ENCODE measurements at regions not wholly inside any gene's neighbourhood (a gene's known extent, or its start where the extent isn't known, plus 50 kb on each side); places are given as distances from the start of the nearest gene placed in this dataset.
"Not testable (repeated sequence)": the region's sequence is repeated elsewhere in the genome, so short reads cannot be mapped to it uniquely, and the experiment has no call there.

DNA sequence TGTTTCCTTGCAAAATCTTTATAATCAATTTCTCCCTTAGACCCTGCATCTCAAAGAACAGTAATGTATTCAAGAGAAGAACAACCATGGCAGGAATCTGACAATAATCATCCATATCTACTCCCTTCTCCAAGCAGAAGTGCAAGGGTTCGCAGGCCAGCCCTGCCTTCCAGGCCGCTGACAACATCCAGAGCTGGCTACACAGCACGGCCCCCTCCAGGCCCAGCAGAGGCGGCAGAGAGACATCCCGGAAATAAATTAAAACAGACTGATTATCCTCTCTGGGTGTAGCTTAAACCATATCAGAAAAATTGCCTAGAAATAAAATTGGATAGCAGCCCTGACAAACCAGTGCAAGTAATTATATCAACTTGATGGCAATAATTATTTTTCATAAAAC is 223.3 kb downstream of the FAM43A start:
- Mint-ChIP-seq H3K4me1 (ENCODE audit: unreplicated experiment) (no peaks in the 10 kb centered on the region), H3K27ac (ENCODE audit: unreplicated experiment) (no peak overlapping the region)
- TF ChIP-seq, protein P1, sequence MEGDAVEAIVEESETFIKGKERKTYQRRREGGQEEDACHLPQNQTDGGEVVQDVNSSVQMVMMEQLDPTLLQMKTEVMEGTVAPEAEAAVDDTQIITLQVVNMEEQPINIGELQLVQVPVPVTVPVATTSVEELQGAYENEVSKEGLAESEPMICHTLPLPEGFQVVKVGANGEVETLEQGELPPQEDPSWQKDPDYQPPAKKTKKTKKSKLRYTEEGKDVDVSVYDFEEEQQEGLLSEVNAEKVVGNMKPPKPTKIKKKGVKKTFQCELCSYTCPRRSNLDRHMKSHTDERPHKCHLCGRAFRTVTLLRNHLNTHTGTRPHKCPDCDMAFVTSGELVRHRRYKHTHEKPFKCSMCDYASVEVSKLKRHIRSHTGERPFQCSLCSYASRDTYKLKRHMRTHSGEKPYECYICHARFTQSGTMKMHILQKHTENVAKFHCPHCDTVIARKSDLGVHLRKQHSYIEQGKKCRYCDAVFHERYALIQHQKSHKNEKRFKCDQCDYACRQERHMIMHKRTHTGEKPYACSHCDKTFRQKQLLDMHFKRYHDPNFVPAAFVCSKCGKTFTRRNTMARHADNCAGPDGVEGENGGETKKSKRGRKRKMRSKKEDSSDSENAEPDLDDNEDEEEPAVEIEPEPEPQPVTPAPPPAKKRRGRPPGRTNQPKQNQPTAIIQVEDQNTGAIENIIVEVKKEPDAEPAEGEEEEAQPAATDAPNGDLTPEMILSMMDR (IDR thresholded peaks at IDR 0.05; ENCODE audit: unreplicated experiment), result no peak

DNA sequence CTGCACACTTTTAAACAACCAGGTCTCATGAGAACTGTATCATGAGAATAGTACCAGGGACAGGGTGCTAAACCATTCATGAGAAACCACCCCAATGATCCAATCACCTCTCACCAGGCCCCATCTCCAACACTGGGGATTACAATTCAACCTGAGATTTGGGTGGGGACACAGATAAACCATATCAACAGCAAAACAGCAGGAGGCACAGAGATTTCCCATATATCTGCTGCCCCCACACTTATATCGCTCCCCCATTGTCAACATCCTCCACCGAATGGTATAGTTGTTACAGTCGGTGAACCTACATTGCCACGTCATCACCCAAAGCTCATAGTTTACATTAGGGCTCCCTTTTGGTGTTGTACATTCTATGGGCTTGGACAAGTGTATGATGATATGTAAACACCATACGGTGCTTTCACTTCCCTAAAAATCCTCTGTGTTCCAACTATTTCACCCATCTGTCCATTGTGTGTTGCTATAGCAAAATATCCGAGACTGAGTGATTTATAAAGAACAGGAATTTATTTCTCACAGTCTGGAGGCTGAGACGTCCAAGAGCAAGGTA is 224.8 kb downstream of the FAM43A start:
- DNase-seq (ENCODE audit: low spot score), result no peak
- Mint-ChIP-seq H3K27ac (ENCODE audit: unreplicated experiment) (no peak overlapping the region), H3K4me1 (ENCODE audit: unreplicated experiment) (no peaks in the 10 kb centered on the region), H3K36me3 (ENCODE audit: low read depth, unreplicated experiment) (no peaks in the 10 kb centered on the region), H3K9me3 (ENCODE audit: unreplicated experiment) (no peaks in the 10 kb centered on the region), H3K4me3 (ENCODE audit: unreplicated experiment) (no peak overlapping the region), H3K27me3 (ENCODE audit: unreplicated experiment) (no peaks in the 10 kb centered on the region)
- TF ChIP-seq, protein P1 (IDR thresholded peaks at IDR 0.05; ENCODE audit: unreplicated experiment), result no peak

More for the DNA sequence above, 223.3 kb downstream of the FAM43A start:
- H3K27me3 Mint-ChIP-seq (ENCODE audit: unreplicated experiment), result no peaks in the 10 kb centered on the region
- no peak overlapping the region for H3K4me3 Mint-ChIP-seq (ENCODE audit: unreplicated experiment)
- no peaks in the 10 kb centered on the region for H3K9me3 Mint-ChIP-seq (ENCODE audit: unreplicated experiment)
- DNase-seq (ENCODE audit: low spot score), result no peak
- no peaks in the 10 kb centered on the region for H3K36me3 Mint-ChIP-seq (ENCODE audit: low read depth, unreplicated experiment)

GRCh38 chr3:194913316-194913715 is 227.6 kb downstream of the FAM43A start:
- DNase-seq (ENCODE audit: low spot score), result no peak
- no peaks in the 10 kb centered on the region for H3K9me3 Mint-ChIP-seq (ENCODE audit: unreplicated experiment)
- H3K27me3 Mint-ChIP-seq (ENCODE audit: unreplicated experiment), result no peaks in the 10 kb centered on the region
- no peaks in the 10 kb centered on the region for H3K4me1 Mint-ChIP-seq (ENCODE audit: unreplicated experiment)
- no peak overlapping the region for H3K4me3 Mint-ChIP-seq (ENCODE audit: unreplicated experiment)
- H3K36me3 Mint-ChIP-seq (ENCODE audit: low read depth, unreplicated experiment), result no peaks in the 10 kb centered on the region
- TF ChIP-seq, protein P1 (IDR thresholded peaks at IDR 0.05; ENCODE audit: unreplicated experiment), result no peak
- H3K27ac Mint-ChIP-seq (ENCODE audit: unreplicated experiment), result no peak overlapping the region

DNA sequence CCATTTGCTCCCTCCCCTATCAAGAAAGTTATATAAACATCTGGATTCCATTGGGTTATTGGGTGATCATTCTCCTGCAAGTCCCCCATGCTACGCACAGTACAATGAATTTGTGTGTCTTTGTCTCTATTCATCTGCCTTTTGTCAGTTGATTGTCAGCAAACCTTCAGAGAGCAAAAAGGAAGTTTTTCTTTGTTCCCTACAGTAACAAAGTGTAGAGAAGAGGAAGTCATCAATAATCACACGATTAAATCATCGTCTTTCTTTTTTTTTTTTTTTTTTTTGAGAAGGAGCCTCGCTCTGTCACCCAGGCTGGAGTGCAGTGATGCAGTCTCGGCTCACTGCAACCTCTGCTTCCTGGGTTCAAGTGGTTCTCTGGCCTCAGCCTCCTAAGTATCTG is 239.2 kb downstream of the FAM43A start:
- not testable (repeated sequence) for H3K9me3 Mint-ChIP-seq (ENCODE audit: unreplicated experiment); H3K27me3 Mint-ChIP-seq (ENCODE audit: unreplicated experiment); H3K27ac Mint-ChIP-seq (ENCODE audit: unreplicated experiment); DNase-seq (ENCODE audit: low spot score); H3K4me1 Mint-ChIP-seq (ENCODE audit: unreplicated experiment); H3K36me3 Mint-ChIP-seq (ENCODE audit: low read depth, unreplicated experiment); H3K4me3 Mint-ChIP-seq (ENCODE audit: unreplicated experiment)

GRCh38 chr3:194925614-194926013 is 239.9 kb downstream of the FAM43A start:
- Mint-ChIP-seq H3K27me3 (ENCODE audit: unreplicated experiment) (peaks cover 2% of the 10 kb centered on the region), H3K9me3 (ENCODE audit: unreplicated experiment) (no peaks in the 10 kb centered on the region), H3K36me3 (ENCODE audit: low read depth, unreplicated experiment) (no peaks in the 10 kb centered on the region), H3K4me3 (ENCODE audit: unreplicated experiment) (no peak overlapping the region), H3K27ac (ENCODE audit: unreplicated experiment) (no peak overlapping the region), H3K4me1 (ENCODE audit: unreplicated experiment) (peaks cover 13% of the 10 kb centered on the region)
- TF ChIP-seq, protein P1 (IDR thresholded peaks at IDR 0.05; ENCODE audit: unreplicated experiment), result no peak
- no peak for DNase-seq (ENCODE audit: low spot score)

All from endothelial cell (in vitro differentiated cells).